Tibial nerve (tissue), 4 donors: ENCODE measurements at regions not wholly inside any gene's neighbourhood (a gene's known extent, or its start where the extent isn't known, plus 50 kb on each side); places are given as distances from the start of the nearest gene placed in this dataset.

Experiments
- CTCF ChIP-seq, 5 experiments: fragments of 200-600 bp in 3 of 5; fragments of 450-650 bp in 2 of 5; sonication (generic) in 3 of 5; IDR thresholded peaks; one replicate each; pipeline ENCODE4 v1.5.1; 2016 to 2019; ENCODE audit warnings: antibody characterized with exemption in 5 of 5, mild to moderate bottlenecking in 3 of 5, moderate library complexity in 2 of 5
- EP300 ChIP-seq, 2 donors: sonication (generic); formaldehyde crosslinking; IDR thresholded peaks; one replicate each; pipeline ENCODE4 v1.6.1; 2017; ENCODE audit warnings: antibody characterized with exemption in 2 of 2, mild to moderate bottlenecking in 1 of 2
- POLR2A ChIP-seq, 2 donors: fragments of 450-650 bp; IDR thresholded peaks; one replicate each; pipeline ENCODE4 v1.6.1; 2017; ENCODE audit warnings: antibody characterized with exemption in 2 of 2, mild to moderate bottlenecking in 2 of 2, moderate library complexity in 2 of 2

DNA sequence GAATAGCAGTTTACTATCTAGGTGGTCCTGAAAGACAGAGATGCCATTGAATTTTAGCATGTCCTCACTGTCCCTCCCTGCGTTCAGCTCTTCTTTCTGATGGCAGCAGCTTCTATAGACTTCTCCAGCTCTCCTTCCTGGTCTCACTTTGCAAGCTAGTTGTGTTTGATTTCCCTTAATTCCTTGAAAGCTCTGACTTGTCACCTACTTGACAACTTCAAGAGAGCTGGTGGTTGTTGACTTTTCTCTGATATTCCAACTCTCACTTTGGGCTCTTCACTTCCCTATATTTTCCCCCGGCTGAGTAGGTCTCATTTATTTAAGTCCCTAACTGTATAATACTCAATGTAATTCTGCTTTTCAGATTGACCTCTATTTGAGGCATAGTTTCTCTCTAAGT is 1825.0 kb upstream of the RAG2 start:
- TF ChIP-seq CTCF (IDR thresholded peaks at IDR 0.05) (no peak), POLR2A (IDR thresholded peaks at IDR 0.05) (no peak), EP300 (IDR thresholded peaks at IDR 0.05) (no peak)
